ENCODE measurements at regions not wholly inside any gene's neighbourhood (a gene's known extent, or its start where the extent isn't known, plus 50 kb on each side); places are given as distances from the start of the nearest gene placed in this dataset.

GRCh38 chr15:69836048-69836447, 261.7 kb downstream of the TLE3 start:
- H3K27me3 Mint-ChIP-seq (ENCODE audit: unreplicated experiment) = peaks cover 10% of the 10 kb centered on the region
- TF ChIP-seq, protein P1, sequence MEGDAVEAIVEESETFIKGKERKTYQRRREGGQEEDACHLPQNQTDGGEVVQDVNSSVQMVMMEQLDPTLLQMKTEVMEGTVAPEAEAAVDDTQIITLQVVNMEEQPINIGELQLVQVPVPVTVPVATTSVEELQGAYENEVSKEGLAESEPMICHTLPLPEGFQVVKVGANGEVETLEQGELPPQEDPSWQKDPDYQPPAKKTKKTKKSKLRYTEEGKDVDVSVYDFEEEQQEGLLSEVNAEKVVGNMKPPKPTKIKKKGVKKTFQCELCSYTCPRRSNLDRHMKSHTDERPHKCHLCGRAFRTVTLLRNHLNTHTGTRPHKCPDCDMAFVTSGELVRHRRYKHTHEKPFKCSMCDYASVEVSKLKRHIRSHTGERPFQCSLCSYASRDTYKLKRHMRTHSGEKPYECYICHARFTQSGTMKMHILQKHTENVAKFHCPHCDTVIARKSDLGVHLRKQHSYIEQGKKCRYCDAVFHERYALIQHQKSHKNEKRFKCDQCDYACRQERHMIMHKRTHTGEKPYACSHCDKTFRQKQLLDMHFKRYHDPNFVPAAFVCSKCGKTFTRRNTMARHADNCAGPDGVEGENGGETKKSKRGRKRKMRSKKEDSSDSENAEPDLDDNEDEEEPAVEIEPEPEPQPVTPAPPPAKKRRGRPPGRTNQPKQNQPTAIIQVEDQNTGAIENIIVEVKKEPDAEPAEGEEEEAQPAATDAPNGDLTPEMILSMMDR (IDR thresholded peaks at IDR 0.05; ENCODE audit: partially characterized antibody, unreplicated experiment) = no peak
- H3K4me1 Mint-ChIP-seq (ENCODE audit: low read depth, unreplicated experiment) = no peaks in the 10 kb centered on the region
- H3K9me3 Mint-ChIP-seq (ENCODE audit: unreplicated experiment) = no peaks in the 10 kb centered on the region
- no peaks in the 10 kb centered on the region for H3K36me3 Mint-ChIP-seq (ENCODE audit: unreplicated experiment)
- H3K27ac Mint-ChIP-seq (ENCODE audit: unreplicated experiment) = no peak overlapping the region
- no peak overlapping the region for H3K4me3 Mint-ChIP-seq (ENCODE audit: unreplicated experiment)
- no peak for DNase-seq

DNA sequence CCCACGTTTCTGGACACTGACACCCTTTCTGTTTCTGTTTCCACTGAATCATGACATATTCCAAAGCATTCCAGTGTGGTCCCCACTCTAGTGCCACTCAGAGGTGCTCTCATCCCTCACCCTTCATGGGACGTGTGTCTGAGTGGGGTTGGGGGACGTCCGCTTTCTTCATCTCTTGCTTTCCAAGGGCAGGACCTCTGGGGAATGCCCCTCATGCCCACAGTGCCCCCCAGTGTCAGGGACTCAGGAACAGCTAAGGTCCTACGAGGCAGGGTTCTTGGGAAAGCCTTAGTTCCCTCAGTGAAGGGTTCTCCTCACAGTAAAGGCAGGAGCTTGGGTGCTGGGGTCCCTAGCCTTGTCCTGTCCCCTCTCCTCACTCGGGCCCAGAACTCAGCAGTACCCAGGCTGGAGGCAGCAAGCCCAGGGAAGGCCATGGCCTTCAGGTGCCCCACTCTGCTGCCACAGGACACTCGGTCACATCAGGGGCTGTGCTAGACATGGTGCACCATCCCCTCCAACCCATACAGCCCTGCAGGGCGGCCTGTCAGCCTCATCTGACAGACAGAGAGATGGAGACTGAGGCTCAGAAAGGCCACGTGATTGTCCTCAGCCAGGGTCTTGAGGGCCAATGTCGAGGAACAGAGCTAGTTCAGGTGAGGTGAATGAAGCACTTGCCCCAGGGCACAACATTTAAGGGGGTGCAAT, 261.0 kb downstream of the TLE3 start:
- Mint-ChIP-seq H3K27ac (ENCODE audit: unreplicated experiment) (no peak overlapping the region), H3K9me3 (ENCODE audit: unreplicated experiment) (no peaks in the 10 kb centered on the region), H3K4me3 (ENCODE audit: unreplicated experiment) (no peak overlapping the region), H3K27me3 (ENCODE audit: unreplicated experiment) (peaks cover 10% of the 10 kb centered on the region), H3K36me3 (ENCODE audit: unreplicated experiment) (no peaks in the 10 kb centered on the region), H3K4me1 (ENCODE audit: low read depth, unreplicated experiment) (no peaks in the 10 kb centered on the region)
- no peak for DNase-seq
- TF ChIP-seq, protein P1 (IDR thresholded peaks at IDR 0.05; ENCODE audit: partially characterized antibody, unreplicated experiment) = no peak

DNA sequence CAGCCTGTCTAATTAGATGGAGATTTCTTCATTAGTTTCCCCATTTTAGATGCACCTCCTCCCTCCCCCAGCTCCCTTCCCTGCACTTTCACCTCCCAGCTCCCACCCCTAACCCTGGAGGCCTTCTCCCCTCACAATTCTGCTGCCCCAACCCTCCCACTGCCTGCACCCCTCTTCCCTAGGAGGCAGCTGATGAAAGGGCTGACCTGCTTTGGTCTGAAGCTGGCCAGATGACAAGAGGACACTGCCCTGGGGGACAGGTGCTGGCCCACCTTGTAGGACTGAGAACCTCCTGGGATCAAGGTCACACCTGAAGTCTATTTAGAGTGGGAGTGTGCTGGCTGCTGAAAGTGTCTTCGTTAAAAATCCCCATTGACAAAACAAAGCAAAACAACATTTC, 259.4 kb downstream of the TLE3 start:
- Mint-ChIP-seq H3K9me3 (ENCODE audit: unreplicated experiment) (peaks cover 3% of the 10 kb centered on the region), H3K4me1 (ENCODE audit: low read depth, unreplicated experiment) (peaks cover 4% of the 10 kb centered on the region), H3K36me3 (ENCODE audit: unreplicated experiment) (no peaks in the 10 kb centered on the region), H3K27me3 (ENCODE audit: unreplicated experiment) (peaks cover 13% of the 10 kb centered on the region), H3K27ac (ENCODE audit: unreplicated experiment) (no peak overlapping the region), H3K4me3 (ENCODE audit: unreplicated experiment) (no peak overlapping the region)
- no peak for DNase-seq
- TF ChIP-seq, protein P1 (IDR thresholded peaks at IDR 0.05; ENCODE audit: partially characterized antibody, unreplicated experiment) = no peak

- TF ChIP-seq, protein P1 (IDR thresholded peaks at IDR 0.05; ENCODE audit: partially characterized antibody, unreplicated experiment) = no peak
- Mint-ChIP-seq H3K4me1 (ENCODE audit: low read depth, unreplicated experiment) (peaks cover 5% of the 10 kb centered on the region), H3K36me3 (ENCODE audit: unreplicated experiment) (no peaks in the 10 kb centered on the region), H3K27ac (ENCODE audit: unreplicated experiment) (no peak overlapping the region), H3K9me3 (ENCODE audit: unreplicated experiment) (peaks cover 3% of the 10 kb centered on the region), H3K27me3 (ENCODE audit: unreplicated experiment) (peaks cover 13% of the 10 kb centered on the region), H3K4me3 (ENCODE audit: unreplicated experiment) (no peak overlapping the region)
- no peak for DNase-seq
These were observed 258.7 kb downstream of the TLE3 start for GRCh38 chr15:69838994-69839393.

GRCh38 chr15:69841113-69841828, 256.4 kb downstream of the TLE3 start:
- Mint-ChIP-seq H3K27ac (ENCODE audit: unreplicated experiment) (no peak overlapping the region), H3K4me3 (ENCODE audit: unreplicated experiment) (no peak overlapping the region), H3K9me3 (ENCODE audit: unreplicated experiment) (peaks cover 3% of the 10 kb centered on the region), H3K27me3 (ENCODE audit: unreplicated experiment) (peaks cover 9% of the 10 kb centered on the region), H3K36me3 (ENCODE audit: unreplicated experiment) (no peaks in the 10 kb centered on the region), H3K4me1 (ENCODE audit: low read depth, unreplicated experiment) (peaks cover 5% of the 10 kb centered on the region)
- TF ChIP-seq, protein P1 (IDR thresholded peaks at IDR 0.05; ENCODE audit: partially characterized antibody, unreplicated experiment) = no peak
- no peak for DNase-seq

All from glutamatergic neuron (in vitro differentiated cells).